Aorta (tissue), 5 donors: ENCODE measurements at regions not wholly inside any gene's neighbourhood (a gene's known extent, or its start where the extent isn't known, plus 50 kb on each side); places are given as distances from the start of the nearest gene placed in this dataset.

Experiments
- ATAC-seq: fragments of 200-7000 bp; cut with Tn5 transposase; one replicate; pipeline ENCODE4 v1.9.1; 2022; ENCODE audit warnings: moderate library complexity; ENCODE audit not compliant: low FRiP score
- DNase-seq, 2 donors: peaks; one replicate each; pipeline ENCODE4 v3.0.0-alpha.2; 2020
- H3K27ac ChIP-seq, 2 donors: one replicate each; pipeline ENCODE4 v1.5.1; 2013; ENCODE audit warnings: low read length in 2 of 2, mild to moderate bottlenecking in 2 of 2, moderate library complexity in 2 of 2, control low read depth in 1 of 2, inconsistent platforms in 1 of 2, low read depth in 1 of 2
- H3K27me3 ChIP-seq, 2 donors: one replicate each; pipeline ENCODE4 v1.6.1; 2013; ENCODE audit warnings: control low read depth in 1 of 2, low read length in 1 of 2, mild to moderate bottlenecking in 1 of 2, moderate library complexity in 1 of 2; ENCODE audit not compliant: insufficient read depth in 2 of 2, control insufficient read depth in 1 of 2
- H3K36me3 ChIP-seq, 2 donors: one replicate each; pipeline ENCODE4 v1.6.1; 2013; ENCODE audit warnings: control low read depth in 1 of 2, low read length in 1 of 2, mild to moderate bottlenecking in 1 of 2; ENCODE audit not compliant: insufficient read depth in 2 of 2, control insufficient read depth in 1 of 2
- H3K4me1 ChIP-seq, 2 donors: one replicate each; pipeline ENCODE4 v1.6.1; 2013; ENCODE audit warnings: low read length in 2 of 2, control low read depth in 1 of 2, mild to moderate bottlenecking in 1 of 2, moderate library complexity in 1 of 2; ENCODE audit not compliant: insufficient read depth in 2 of 2, control insufficient read depth in 1 of 2
- H3K4me3 ChIP-seq, 2 donors: one replicate each; pipeline ENCODE4 v1.5.1; 2013; ENCODE audit warnings: low read length in 2 of 2, control low read depth in 1 of 2, mild to moderate bottlenecking in 1 of 2
- H3K9me3 ChIP-seq: one replicate; pipeline ENCODE4 v1.6.1; 2013; ENCODE audit warnings: mild to moderate bottlenecking, low read length; ENCODE audit not compliant: control insufficient read depth
- WGBS, 2 donors: extraction: QIAGEN DNeasy Blood & Tissue Kit; methylation state at CpG; one replicate each; pipeline ENCODE4 v1.1.7; 2013; 5-methylcytosine and 5-hydroxymethylcytosine counted together
- intact Hi-C, 2 donors: fragments of 100-400 bp; cut with DNase I; formaldehyde crosslinking; loops; one replicate each; pipeline versions ENCODE4 v1.14.2 to v1.15.0; 2022
- donor health status: healthy with polysubstance abuse.
- donor health status: Bipolar disorder and iron deficiency.
- donor health status: DM: no; HTN: no; CAD: no.
- donor health status: DM: no; HTN: no; CAD: no.
- donor health status: DM: yes; HTN: yes; CAD: no.

- DNase-seq (no peak), ATAC-seq (no peak)
- no peak overlapping the region for H3K4me3 ChIP-seq
- no peaks in the 10 kb centered on the region for H3K9me3 ChIP-seq
- no peaks in the 10 kb centered on the region for H3K4me1 ChIP-seq
- no peak overlapping the region for H3K27ac ChIP-seq
- H3K27me3 ChIP-seq, result no peaks in the 10 kb centered on the region
- intact Hi-C loops, result no loop called here
- H3K36me3 ChIP-seq, result no peaks in the 10 kb centered on the region
Observed at GRCh38 chr4:156102411-156102810, 148.7 kb upstream of the CTSO start.

GRCh38 chr4:156101571-156101970, 147.9 kb upstream of the CTSO start:
- Histone ChIP-seq H3K27ac (no peak overlapping the region), H3K27me3 (no peaks in the 10 kb centered on the region), H3K4me1 (no peaks in the 10 kb centered on the region), H3K9me3 (no peaks in the 10 kb centered on the region), H3K4me3 (no peak overlapping the region), H3K36me3 (no peaks in the 10 kb centered on the region)
- no peak for ATAC-seq
- WGBS, 2 donors, result 55 to 72% methylated on average over 1 of the region's 1 CpG
- no peak for DNase-seq
- intact Hi-C loops, result no loop called here

GRCh38 chr4:156100651-156101050, 147.0 kb upstream of the CTSO start:
- H3K4me3 ChIP-seq, result no peak overlapping the region
- no peaks in the 10 kb centered on the region for H3K27me3 ChIP-seq
- H3K4me1 ChIP-seq, result no peaks in the 10 kb centered on the region
- no peaks in the 10 kb centered on the region for H3K9me3 ChIP-seq
- no peak for DNase-seq
- H3K36me3 ChIP-seq, result no peaks in the 10 kb centered on the region
- H3K27ac ChIP-seq, result no peak overlapping the region
- ATAC-seq, result no peak
- intact Hi-C loops, result no loop called here

GRCh38 chr4:156098805-156099204, 145.1 kb upstream of the CTSO start:
- Histone ChIP-seq H3K4me1 (no peaks in the 10 kb centered on the region), H3K9me3 (no peaks in the 10 kb centered on the region), H3K4me3 (no peak overlapping the region), H3K27me3 (no peaks in the 10 kb centered on the region), H3K36me3 (no peaks in the 10 kb centered on the region), H3K27ac (no peak overlapping the region)
- DNase-seq, result no peak
- WGBS, 2 donors, result 68 to 79% methylated on average over 4 of the region's 4 CpGs
- intact Hi-C loops, result no loop called here
- ATAC-seq, result no peak

- no peak for DNase-seq
- Histone ChIP-seq H3K27ac (no peak overlapping the region), H3K9me3 (no peaks in the 10 kb centered on the region), H3K27me3 (no peaks in the 10 kb centered on the region), H3K4me1 (no peaks in the 10 kb centered on the region), H3K36me3 (no peaks in the 10 kb centered on the region), H3K4me3 (no peak overlapping the region)
- intact Hi-C loops, result no loop called here
- no peak for ATAC-seq
Observed at GRCh38 chr4:156085100-156085499, 131.4 kb upstream of the CTSO start.

GRCh38 chr4:156084373-156084772, 130.7 kb upstream of the CTSO start:
- no peaks in the 10 kb centered on the region for H3K9me3 ChIP-seq
- no peak overlapping the region for H3K27ac ChIP-seq
- no peak overlapping the region for H3K4me3 ChIP-seq
- intact Hi-C loops, result no loop called here
- no peaks in the 10 kb centered on the region for H3K4me1 ChIP-seq
- ATAC-seq (no peak), DNase-seq (no peak)
- WGBS, 2 donors, result 63 to 65% methylated on average over 1 of the region's 1 CpG
- no peaks in the 10 kb centered on the region for H3K36me3 ChIP-seq
- no peaks in the 10 kb centered on the region for H3K27me3 ChIP-seq

- WGBS, 2 donors, result 87 to 98% methylated on average over 2 of the region's 2 CpGs
- Histone ChIP-seq H3K27me3 (no peaks in the 10 kb centered on the region), H3K4me1 (no peaks in the 10 kb centered on the region), H3K27ac (no peak overlapping the region), H3K4me3 (no peak overlapping the region), H3K36me3 (no peaks in the 10 kb centered on the region), H3K9me3 (peaks cover 4% of the 10 kb centered on the region)
- no peak for DNase-seq
- intact Hi-C loops, result no loop called here
- ATAC-seq, result no peak
Observed at GRCh38 chr4:156073976-156074375, 120.3 kb upstream of the CTSO start.

- Histone ChIP-seq H3K27ac (no peak overlapping the region), H3K27me3 (no peaks in the 10 kb centered on the region), H3K4me1 (no peaks in the 10 kb centered on the region), H3K36me3 (no peaks in the 10 kb centered on the region), H3K4me3 (no peak overlapping the region), H3K9me3 (peaks cover 3% of the 10 kb centered on the region)
- intact Hi-C loops, result no loop called here
- DNase-seq, result no peak
- ATAC-seq, result no peak
- WGBS, 2 donors, result 38 to 46% methylated on average over 3 of the region's 3 CpGs
Observed at GRCh38 chr4:156060661-156061060, 107.0 kb upstream of the CTSO start.

GRCh38 chr4:156053174-156053573, 99.5 kb upstream of the CTSO start:
- Histone ChIP-seq H3K4me3 (no peak overlapping the region), H3K27me3 (no peaks in the 10 kb centered on the region), H3K4me1 (no peaks in the 10 kb centered on the region), H3K36me3 (no peaks in the 10 kb centered on the region), H3K27ac (no peak overlapping the region), H3K9me3 (no peaks in the 10 kb centered on the region)
- DNase-seq (no peak), ATAC-seq (no peak)
- intact Hi-C loops, result no loop called here
- WGBS, 2 donors, result 77 to 82% methylated on average over 3 of the region's 3 CpGs

- Histone ChIP-seq H3K36me3 (no peaks in the 10 kb centered on the region), H3K4me3 (no peak overlapping the region), H3K27me3 (no peaks in the 10 kb centered on the region), H3K27ac (no peak overlapping the region), H3K4me1 (no peaks in the 10 kb centered on the region), H3K9me3 (no peaks in the 10 kb centered on the region)
- intact Hi-C loops, result no loop called here
- ATAC-seq, result no peak
- 74 to 89% methylated on average over 2 of the region's 2 CpGs for whole genome bisulfite sequencing, 2 donors
- no peak for DNase-seq
Observed at GRCh38 chr4:156052116-156052515, 98.5 kb upstream of the CTSO start.
